GM19324 (cell line): ENCODE measurements at regions not wholly inside any gene's neighbourhood (a gene's known extent, or its start where the extent isn't known, plus 50 kb on each side); places are given as distances from the start of the nearest gene placed in this dataset.
"Not testable (repeated sequence)": the region's sequence is repeated elsewhere in the genome, so short reads cannot be mapped to it uniquely, and the experiment has no call there.

Experiments
- ATAC-seq: cut with Tn5 transposase; IDR thresholded peaks from one replicate; pipeline ENCODE4 v1.9.1; 2021; ENCODE audit warnings: mild to moderate bottlenecking, moderate library complexity; ENCODE audit not compliant: unreplicated experiment, low FRiP score

- ATAC-seq: not testable (repeated sequence)
These were observed 60.2 kb upstream of the PRSS3 start for GRCh38 chr9:33734941-33735835.

- no peak for ATAC-seq
These were observed 57.4 kb upstream of the PRSS3 start for GRCh38 chr9:33737811-33738606.

- ATAC-seq: no peak
These were observed 56.0 kb upstream of the PRSS3 start for GRCh38 chr9:33739398-33739797.

- ATAC-seq: no peak
These were observed 55.3 kb upstream of the PRSS3 start for GRCh38 chr9:33740075-33740474.

- not testable (repeated sequence) for ATAC-seq
These were observed 54.4 kb upstream of the PRSS3 start for GRCh38 chr9:33740958-33741357.

GRCh38 chr9:33742051-33742450 lies 53.3 kb upstream of the PRSS3 start:
- no peak for ATAC-seq

GRCh38 chr9:33742519-33742918 lies 52.8 kb upstream of the PRSS3 start:
- ATAC-seq: no peak
